ENCODE measurements at regions not wholly inside any gene's neighbourhood (a gene's known extent, or its start where the extent isn't known, plus 50 kb on each side); places are given as distances from the start of the nearest gene placed in this dataset.

DNA sequence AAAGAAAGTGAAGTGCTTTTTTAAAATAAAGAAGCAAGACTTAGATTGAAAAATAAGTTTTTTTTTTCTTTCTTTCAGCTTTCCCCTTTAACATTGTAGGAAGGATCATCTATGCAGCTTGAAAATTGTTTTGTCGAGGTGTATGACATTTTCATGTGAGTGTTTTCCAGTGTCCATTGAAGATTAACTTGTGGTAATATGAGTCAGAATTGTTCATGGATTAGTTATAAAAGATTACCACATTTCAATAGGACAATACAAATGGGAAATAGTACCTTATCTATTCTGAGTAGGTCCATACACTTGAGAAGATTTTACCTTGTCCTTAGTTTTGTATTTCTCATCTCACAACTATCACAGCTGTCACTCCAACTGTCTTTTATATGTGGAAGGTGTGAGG is 1234.7 kb downstream of the NSUN3 start:
- ChIA-PET CTCF (no interaction called here), RAD21 (ENCODE audit: low non-redundant PET in 1 of 2, low total read pairs in 2 of 2, uncharacterized antibody in 2 of 2, unreplicated experiment in 2 of 2) (no interaction called here), POLR2A (no interaction called here)
- H3K79me2 ChIP-seq (ENCODE audit: insufficient read depth, low read length): no peaks in the 10 kb centered on the region
- no peak overlapping the region for H3K4me3 ChIP-seq (replicated peaks in 1 of 2; ENCODE audit: low read depth in 1 of 2, low read length in 2 of 2)
- no peak for DNase-seq (ENCODE audit: low read depth, low spot score)
- no peak overlapping the region for H3K9ac ChIP-seq (ENCODE audit: low read length)
- intact Hi-C loops (cut with micrococcal nuclease): no loop called here
- H3K9me2 ChIP-seq (ENCODE audit: insufficient read depth): no peaks in the 10 kb centered on the region
- peaks cover 0 to 5% of the 10 kb centered on the region in 2 experiments; a peak in 2 of 4 replicates for H3K9me3 ChIP-seq (ENCODE audit: control insufficient read depth in 1 of 2, insufficient read depth in 1 of 2, low read depth in 1 of 2, low read length in 2 of 2)
- no peaks in the 10 kb centered on the region for H3K36me3 ChIP-seq (ENCODE audit: control insufficient read depth in 1 of 2, insufficient read depth in 2 of 2, low read length in 2 of 2)
- H3K4me1 ChIP-seq (ENCODE audit: control insufficient read depth in 1 of 2, insufficient read depth in 2 of 2, low read length in 2 of 2): no peaks in the 10 kb centered on the region
- H2AFZ ChIP-seq (ENCODE audit: low read depth, low read length, poor library complexity, severe bottlenecking): no peak overlapping the region
- no peaks in the 10 kb centered on the region for H4K20me1 ChIP-seq (ENCODE audit: insufficient read depth)
- TF ChIP-seq YY1 (IDR thresholded peaks at IDR 0.05; ENCODE audit: extremely low read depth, insufficient replicate concordance, low read depth, low read length): no peak
- no peak for TF ChIP-seq SIN3A (IDR thresholded peaks at IDR 0.05; ENCODE audit: low read depth)
- TF ChIP-seq CEBPB (IDR thresholded peaks at IDR 0.05; ENCODE audit: low read depth): no peak
- no peak for TF ChIP-seq POLR2AphosphoS5 (IDR thresholded peaks at IDR 0.05; ENCODE audit: low read depth, low read length)
- no peak for TF ChIP-seq ZFX (IDR thresholded peaks at IDR 0.05)
- TF ChIP-seq EGR1 (IDR thresholded peaks at IDR 0.05; ENCODE audit: low read depth): no peak
- no peak for TF ChIP-seq ZNF274 (IDR thresholded peaks at IDR 0.05; ENCODE audit: low read depth, low read length)
- TF ChIP-seq, protein P1, sequence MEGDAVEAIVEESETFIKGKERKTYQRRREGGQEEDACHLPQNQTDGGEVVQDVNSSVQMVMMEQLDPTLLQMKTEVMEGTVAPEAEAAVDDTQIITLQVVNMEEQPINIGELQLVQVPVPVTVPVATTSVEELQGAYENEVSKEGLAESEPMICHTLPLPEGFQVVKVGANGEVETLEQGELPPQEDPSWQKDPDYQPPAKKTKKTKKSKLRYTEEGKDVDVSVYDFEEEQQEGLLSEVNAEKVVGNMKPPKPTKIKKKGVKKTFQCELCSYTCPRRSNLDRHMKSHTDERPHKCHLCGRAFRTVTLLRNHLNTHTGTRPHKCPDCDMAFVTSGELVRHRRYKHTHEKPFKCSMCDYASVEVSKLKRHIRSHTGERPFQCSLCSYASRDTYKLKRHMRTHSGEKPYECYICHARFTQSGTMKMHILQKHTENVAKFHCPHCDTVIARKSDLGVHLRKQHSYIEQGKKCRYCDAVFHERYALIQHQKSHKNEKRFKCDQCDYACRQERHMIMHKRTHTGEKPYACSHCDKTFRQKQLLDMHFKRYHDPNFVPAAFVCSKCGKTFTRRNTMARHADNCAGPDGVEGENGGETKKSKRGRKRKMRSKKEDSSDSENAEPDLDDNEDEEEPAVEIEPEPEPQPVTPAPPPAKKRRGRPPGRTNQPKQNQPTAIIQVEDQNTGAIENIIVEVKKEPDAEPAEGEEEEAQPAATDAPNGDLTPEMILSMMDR (IDR thresholded peaks at IDR 0.05 in 2 of 3, conservative IDR thresholded peaks at IDR 0.05 in 1 of 3; ENCODE audit: borderline replicate concordance in 1 of 3, insufficient read depth in 1 of 3, low read depth in 2 of 3, low read length in 2 of 3): no peak
- TF ChIP-seq CBX3 (IDR thresholded peaks at IDR 0.05; ENCODE audit: low read depth): no peak
- TF ChIP-seq, protein P2, sequence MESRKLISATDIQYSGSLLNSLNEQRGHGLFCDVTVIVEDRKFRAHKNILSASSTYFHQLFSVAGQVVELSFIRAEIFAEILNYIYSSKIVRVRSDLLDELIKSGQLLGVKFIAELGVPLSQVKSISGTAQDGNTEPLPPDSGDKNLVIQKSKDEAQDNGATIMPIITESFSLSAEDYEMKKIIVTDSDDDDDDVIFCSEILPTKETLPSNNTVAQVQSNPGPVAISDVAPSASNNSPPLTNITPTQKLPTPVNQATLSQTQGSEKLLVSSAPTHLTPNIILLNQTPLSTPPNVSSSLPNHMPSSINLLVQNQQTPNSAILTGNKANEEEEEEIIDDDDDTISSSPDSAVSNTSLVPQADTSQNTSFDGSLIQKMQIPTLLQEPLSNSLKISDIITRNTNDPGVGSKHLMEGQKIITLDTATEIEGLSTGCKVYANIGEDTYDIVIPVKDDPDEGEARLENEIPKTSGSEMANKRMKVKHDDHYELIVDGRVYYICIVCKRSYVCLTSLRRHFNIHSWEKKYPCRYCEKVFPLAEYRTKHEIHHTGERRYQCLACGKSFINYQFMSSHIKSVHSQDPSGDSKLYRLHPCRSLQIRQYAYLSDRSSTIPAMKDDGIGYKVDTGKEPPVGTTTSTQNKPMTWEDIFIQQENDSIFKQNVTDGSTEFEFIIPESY (IDR thresholded peaks at IDR 0.05; ENCODE audit: extremely low read depth, insufficient replicate concordance, low read length): no peak
- TF ChIP-seq EZH2 (IDR thresholded peaks at IDR 0.05): no peak
- no peak for TF ChIP-seq SRF (IDR thresholded peaks at IDR 0.05; ENCODE audit: low read depth)
- no peak for TF ChIP-seq SP1 (IDR thresholded peaks at IDR 0.05; ENCODE audit: low read depth)
- TF ChIP-seq EZH2phosphoT487 (IDR thresholded peaks at IDR 0.05; ENCODE audit: borderline replicate concordance): no peak
- no peak for ATAC-seq
- H3K4me2 ChIP-seq (ENCODE audit: low read length): no peak overlapping the region
- H3K27ac ChIP-seq (ENCODE audit: low read depth, low read length): no peak overlapping the region
- no peaks in the 10 kb centered on the region for H3K27me3 ChIP-seq (ENCODE audit: insufficient read depth, low read length)
- BruUV-seq (replicated peaks): no TSS peak
